ENCODE measurements at regions not wholly inside any gene's neighbourhood (a gene's known extent, or its start where the extent isn't known, plus 50 kb on each side); places are given as distances from the start of the nearest gene placed in this dataset.
A peak's percentile ranks its signal among the peaks of the same experiment; 100 is the strongest.
"Not testable (repeated sequence)": the region's sequence is repeated elsewhere in the genome, so short reads cannot be mapped to it uniquely, and the experiment has no call there.

DNA sequence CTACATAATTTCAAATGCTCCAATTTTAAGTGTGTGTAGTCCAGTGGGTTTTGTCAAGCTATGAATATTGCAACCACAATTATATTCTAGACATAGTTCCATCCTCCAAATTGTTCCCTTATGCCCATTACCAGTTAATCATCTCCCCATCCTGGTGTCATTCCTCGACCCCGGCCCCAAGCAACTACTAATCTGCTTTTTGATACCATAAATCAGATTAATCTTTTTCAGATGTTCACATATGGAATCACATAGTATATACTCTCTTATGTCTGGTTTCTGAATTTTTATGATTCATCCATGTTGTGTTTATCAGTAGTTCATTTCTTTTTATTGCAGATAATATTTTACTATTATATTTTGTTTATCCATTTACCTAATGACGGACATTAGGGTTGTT lies 148.4 kb upstream of the RORB start:
- no peak for DNase-seq (ENCODE audit: low spot score)

DNA sequence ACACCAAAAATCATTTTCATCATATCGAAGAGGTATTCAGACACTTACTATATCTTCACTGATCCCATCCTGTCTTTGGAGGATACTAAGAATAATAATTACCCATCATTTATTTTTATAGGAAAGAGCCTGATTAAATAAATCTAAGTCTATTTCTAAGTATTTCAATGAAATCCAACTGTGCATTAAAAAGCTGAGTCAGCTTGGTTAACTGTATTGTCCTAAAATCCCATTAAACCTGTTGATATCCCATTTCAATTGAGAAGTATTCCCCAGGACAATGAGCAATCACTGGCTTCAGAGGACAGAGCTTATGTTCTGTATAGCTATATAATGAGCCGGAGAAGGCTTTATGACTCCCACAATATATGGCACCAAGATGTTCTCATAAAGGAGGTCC lies 142.0 kb upstream of the RORB start:
- DNase-seq (ENCODE audit: low spot score), result no peak

DNA sequence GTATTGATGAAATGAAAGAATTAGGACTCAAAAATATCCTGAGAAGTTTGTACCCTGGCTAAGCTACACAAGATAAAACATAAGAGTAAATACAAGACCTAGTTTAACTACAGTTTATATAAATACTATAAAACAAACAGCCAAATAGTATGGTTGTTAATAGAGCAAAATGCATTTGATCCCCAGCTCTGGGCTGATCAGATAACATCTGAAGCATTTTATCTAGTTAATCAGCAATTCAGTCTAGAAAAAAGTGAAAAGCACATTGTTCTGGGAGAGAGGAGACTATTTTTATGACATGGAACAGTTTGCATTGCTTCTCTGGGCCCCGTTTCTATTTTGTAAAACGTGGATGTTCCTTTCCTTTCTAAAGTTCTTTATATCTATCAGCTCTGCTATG lies 139.6 kb upstream of the RORB start:
- DNase-seq (ENCODE audit: low spot score), result no peak

DNA sequence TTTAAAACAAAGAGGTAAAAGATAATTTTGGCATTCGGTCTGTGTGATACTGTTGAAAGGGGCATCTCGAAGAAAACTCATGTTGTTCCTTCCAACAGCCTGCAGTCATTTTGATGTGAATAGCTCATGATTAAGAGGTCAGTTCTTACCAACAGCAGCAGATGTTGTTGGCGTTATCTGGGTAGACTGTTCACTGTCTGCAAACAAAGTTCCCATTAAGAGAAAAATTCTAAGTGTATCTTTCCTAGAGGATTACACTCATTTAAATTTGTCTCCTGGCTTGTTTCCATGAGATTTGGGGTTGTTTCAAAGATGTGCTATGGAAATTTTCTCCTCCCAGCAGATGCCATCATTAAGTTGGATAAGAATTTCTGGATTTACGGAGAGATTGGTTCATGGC lies 138.2 kb upstream of the RORB start:
- DNase-seq (ENCODE audit: low spot score), result no peak

DNA sequence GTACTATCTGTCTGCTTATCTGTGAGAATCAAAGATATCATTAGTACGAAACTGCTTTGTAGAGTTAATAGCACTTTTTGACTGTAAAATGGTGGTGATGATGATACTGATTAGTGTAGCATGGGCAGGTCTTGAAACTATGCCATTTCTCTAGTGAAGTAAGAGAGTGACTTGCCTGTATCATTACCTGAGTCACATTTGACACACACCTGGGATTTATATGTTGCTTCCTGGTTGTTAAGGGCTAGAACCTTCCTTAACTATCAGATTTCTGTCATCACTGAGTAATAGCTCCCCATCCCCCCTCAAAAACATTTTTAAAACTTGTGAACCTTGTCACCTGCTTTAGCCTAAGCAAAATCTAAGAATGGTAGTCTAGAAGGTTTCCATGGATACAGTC lies 135.6 kb upstream of the RORB start:
- no peak for DNase-seq (ENCODE audit: low spot score)

DNA sequence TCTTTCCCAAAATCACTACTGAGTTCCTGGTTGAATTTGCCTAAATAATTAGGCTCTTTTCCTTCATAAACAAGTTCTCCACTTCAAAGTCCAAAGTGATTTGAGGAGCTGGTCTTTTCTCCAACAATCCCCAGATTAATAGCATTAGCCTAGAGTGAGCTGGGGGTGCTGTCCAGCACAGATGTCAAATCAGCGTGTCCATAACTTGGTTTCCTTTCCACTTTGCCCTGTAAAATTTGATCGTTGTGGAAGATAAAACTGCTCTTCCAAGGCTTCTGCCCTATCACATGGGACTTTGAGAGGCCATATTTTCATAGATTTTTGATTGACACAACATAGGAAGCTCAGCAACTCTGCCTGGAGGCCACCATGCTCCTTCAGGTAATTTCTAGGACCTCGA lies 134.7 kb upstream of the RORB start:
- no peak for DNase-seq (ENCODE audit: low spot score)

DNA sequence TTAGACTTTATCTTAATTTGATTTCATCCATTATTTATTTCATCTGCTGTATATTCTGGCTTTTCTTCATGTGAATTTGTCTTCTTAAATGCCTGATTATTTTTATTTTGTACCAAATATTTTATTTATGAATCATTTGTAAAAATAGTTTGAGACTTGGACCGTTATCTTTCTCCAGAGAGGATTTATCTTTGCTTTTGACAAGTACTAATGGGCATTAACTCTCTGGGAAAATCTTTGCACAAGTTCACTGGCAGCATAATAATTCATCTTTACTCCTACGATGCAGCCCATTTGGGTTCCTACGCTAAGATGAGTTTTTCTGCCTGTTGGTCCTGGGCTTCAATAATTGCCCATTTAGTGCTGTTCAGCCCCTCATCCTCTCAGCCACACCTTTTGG lies 131.0 kb upstream of the RORB start:
- DNase-seq (ENCODE audit: low spot score), result no peak

DNA sequence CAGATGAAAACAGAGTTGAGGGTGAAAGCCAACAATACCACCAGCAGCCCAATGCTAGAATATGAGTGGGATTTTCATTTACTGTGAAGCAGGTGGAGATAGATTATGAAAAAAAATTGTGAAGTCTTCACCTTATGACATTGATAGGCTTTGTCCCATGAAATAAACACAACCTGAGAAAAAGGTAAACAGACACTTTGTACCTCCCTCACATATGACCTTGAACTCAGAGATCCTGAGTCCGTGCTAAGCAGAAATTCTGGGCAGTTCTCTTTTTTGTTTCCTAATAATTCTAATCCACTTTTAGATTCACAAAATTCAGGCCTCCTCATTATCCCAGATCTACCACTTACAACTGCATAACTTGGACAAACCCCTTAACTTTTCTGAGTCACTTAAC lies 127.3 kb upstream of the RORB start:
- DNase-seq (ENCODE audit: low spot score), result no peak

DNA sequence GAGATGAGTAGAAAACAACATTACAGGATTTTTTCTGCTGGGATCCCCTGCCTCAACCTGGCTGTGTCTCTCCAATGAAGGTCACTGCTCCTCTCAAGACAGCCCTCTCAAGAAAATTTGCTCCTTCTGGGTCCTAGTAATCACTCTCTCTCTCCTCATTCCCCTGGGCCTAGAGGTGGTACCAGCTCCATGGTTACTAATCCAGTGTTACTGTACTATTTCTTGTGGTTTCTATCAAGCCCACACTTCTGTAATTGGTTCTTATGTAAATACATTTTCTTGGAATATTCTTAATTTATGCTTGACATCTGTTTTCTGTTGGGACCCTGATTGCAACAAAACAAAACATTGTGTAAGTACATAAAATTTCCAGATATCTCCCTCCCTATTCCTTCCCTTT lies 123.8 kb upstream of the RORB start:
- no peak for DNase-seq (ENCODE audit: low spot score)

DNA sequence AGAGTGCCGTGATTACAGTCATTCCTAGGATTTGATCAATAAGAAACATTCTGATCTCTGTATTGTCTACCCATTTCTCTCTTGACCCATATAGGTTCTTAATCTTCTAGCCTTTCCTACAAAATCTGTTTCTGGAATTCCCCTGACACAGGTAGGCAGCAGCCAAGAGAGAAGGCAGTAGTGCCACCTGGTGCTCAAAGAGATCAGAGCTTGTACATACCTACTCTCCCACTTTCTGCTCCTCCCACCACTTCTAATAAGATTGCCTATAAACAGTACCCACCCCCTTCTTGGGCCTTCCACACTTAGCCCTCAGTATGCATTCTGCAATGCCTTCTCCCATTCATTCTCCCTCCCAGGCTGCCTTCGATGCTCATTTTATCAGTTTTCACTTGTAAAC lies 117.4 kb upstream of the RORB start:
- peak; percentile 20 for DNase-seq (ENCODE audit: low spot score)

DNA sequence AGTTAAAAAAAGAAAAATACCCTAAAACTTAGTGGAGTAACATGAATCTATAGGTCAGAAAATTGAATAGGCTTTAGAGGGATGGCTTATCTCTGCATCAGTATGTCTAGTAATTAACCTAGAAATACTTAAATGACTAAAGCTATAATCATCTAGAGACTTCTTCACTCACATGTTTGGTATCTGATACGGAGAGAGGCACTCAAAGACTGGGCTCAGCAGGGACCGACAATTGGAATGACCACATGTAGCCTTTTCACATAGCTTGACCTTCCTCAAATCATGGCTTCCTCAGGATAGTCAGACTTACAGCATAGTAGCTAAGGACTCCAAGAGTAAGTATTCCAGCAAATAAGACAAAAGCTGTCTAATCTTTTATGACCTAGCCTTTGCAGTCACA lies 105.3 kb upstream of the RORB start:
- no peak for DNase-seq (ENCODE audit: low spot score)

DNA sequence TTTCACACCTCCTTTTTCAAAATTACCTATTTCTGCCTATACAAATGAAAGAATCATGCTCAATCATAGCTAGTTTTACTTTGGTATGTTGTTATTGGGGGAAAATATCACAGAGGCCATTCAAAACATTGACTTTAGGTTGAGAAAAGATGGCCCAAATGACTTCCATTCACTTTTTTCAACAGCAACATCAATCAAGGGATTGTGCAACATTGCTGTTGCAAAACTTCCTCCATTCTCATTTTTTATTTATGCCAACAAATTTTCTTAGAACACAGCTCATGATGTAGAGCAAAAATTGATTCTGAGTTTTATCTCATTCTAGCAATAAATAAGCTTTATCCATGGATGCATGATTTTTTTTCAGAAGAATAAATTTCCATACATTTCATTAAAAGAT lies 93.6 kb upstream of the RORB start:
- no peak for DNase-seq (ENCODE audit: low spot score)

DNA sequence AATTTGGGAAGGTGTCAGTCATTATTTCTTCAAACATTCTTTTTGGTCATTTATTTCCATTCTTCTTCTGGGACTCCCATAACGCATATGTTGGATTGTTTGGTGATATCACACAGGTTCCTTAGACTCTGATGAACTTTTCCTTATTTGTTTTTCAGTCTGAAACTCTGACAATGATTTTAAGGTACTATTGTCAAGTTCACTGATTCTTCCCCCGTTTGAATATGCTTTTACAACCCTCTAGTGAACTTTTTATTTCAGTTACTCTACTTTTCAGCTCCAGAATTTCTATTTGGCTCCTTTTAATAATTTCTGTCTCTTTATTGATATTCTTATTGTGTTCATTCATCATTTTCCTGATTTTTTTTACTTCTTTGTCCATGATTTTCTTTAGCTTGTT lies 92.5 kb upstream of the RORB start:
- no peak for DNase-seq (ENCODE audit: low spot score)

DNA sequence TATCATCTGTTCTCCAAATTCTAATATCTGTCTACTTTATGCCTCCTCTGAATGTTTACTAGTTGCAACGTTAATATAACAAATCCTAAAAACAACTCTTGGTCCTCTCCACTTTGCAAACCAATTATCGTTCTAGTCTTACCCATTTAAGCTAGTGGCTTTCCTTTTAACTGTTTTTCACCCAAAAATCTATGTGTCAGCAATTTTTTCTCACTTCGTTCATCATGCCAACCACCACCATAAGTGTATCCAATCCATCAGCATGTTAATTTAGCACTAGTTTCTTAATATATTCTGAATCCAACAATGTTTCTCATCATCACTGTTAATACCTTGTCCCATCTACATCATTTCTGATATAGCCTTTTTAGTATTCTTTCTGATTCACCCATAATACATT lies 90.0 kb upstream of the RORB start:
- DNase-seq (ENCODE audit: low spot score), result no peak

DNA sequence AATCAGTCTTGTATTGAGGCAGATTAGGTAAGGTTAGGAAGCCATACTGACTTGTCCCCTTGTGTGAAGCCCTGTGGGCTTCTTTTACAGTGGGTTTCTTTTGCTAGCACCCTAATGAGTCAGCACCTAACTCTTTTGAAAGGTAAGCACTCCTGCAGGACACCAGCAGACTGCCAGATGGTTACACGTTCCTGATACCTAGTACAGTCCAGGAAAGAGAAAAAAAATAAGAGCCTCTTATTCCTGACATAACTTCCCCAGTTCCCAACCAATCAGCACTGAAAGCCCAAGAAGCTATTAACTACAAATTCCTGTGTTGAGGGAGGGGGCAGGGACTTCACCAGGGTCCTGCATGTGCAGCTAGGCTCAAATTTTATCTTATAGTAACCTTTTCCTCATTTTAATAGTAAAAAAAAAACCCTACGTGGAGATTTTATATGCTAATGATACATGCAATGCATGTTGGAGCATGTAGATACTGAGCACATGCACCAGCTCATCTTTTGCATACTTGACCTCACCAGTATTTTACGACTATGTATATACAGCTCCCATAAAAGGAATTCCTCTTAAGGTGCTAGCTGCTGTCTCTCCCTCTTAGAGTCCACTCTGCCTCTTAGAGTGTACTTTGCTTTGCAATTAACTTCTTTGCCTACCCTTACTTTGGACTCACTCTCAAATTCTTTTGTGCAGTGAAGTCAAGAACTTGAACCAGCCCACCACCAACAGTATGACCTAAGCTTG lies 84.7 kb upstream of the RORB start:
- DNase-seq (ENCODE audit: low spot score), result no peak

DNA sequence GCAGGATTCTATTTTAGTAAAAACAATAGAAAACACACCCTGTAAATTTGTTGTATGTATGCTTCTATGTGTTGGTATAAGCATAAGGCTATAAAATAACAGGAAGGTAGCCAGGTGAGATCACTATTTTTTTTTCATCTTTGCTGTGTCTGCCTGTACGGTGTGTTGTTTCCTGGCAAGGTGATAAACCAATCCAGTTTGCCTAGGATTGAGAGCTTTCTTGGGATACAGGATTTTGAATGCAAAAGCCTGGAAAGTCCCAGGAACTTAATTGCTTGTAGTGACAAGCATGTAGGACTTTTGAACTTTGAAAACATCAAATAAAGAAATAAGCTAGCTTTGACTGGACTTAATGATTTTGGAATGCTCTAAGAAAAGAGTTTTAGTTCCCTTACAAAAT lies 83.3 kb upstream of the RORB start:
- DNase-seq (ENCODE audit: low spot score), result no peak

DNA sequence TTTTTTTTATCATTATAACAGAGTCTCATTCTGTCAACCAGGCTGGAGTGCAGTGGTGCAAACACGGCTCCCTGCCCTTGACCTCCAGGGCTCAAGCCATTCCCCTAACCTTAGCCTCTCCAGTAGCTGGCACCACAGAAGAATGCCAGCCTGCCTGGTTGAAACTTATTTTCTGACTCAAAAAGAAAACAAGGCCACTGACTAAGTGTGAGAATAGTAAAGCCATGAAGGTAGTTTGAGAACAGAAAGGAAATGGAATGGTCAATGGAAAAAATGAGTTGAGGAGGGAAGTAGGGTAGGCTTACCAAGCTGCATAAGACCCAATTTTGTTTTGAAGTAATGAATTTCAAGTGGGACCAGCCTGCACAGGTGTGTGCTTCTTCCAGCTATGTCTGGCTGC lies 82.8 kb upstream of the RORB start:
- DNase-seq (ENCODE audit: low spot score), result no peak

DNA sequence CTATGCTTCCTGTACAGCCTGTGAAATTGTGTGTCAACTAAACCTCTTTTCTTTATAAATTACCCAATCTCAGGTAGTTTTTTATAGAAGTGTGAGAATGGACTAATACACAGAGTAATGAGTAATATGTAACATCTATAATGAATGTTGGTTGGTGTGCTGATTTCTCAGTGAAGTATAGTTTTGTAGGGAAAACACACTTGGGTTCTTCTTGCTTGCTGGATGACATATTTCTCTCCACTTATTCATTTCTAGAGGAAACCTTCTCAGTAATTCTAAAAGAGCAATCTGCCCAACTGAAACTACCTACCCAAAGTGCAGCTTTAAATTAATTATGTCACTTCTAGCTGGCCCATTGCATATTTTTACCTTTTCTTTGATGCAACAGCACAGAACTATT lies 81.1 kb upstream of the RORB start:
- DNase-seq (ENCODE audit: low spot score), result no peak

DNA sequence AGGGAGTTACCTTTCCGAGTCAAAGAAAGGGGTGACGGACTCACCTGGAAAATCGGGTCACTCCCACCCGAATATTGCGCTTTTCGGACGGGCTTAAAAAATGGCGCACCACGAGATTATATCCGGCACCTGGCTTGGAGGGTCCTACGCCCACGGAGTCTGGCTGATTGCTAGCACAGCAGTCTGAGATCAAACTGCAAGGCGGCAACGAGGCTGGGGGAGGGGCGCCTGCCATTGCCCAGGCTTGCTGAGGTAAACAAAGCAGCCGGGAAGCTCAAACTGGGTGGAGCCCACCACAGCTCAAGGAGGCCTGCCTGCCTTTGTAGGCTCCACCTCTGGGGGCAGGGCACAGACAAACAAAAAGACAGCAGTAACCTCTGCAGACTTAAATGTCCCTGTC lies 72.6 kb upstream of the RORB start:
- DNase-seq (ENCODE audit: low spot score), result not testable (repeated sequence)

DNA sequence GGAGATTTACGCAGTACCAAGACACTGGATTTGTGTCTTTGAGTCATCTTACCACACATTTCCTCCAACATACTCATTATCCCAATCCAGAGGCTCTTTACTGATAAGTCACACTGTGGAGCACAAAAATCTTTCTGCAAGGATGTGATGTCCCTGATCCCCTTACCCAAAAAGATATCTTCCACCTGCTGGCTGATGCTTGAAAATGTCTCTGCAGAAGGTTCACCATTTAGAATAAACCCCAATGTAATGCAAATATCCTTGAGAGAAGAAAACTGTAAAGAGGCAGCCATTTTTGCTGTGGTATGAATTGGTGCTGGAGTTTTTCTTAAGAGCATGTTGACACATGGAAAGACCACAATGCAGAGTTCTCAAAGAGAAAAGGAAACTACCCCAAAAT lies 65.7 kb upstream of the RORB start:
- DNase-seq (ENCODE audit: low spot score), result no peak

DNA sequence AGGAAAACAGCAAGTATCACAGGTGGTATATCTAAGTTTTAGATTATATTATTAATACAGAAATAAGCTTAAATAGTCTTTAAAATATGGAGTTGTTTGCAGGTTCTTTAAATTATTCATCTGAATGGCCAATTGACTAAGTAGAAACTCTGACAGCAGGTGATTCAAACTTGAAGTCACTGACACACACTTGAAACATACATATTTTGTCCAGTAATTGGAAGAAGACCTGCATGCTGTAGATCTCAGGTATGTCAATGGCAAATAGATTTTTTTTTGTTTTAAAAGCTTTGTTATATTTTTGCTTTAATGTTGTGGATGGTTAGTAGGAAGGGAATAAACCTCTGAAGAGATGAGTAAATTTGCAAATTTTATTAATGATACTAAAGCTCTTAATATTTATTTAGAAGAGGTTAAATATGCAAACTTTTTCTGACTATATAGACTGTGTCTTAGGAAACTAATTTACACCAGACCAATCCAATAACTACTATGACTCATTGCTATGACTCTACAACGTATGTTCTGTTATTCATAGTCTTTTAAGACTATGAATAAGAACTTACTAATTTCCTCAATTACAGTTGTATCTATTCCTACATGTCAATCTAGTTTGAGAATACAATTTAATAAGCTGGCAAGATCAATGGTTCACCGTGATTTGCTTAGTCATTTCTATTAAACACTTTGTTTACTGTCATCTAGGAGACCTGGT lies 53.9 kb upstream of the RORB start:
- DNase-seq (ENCODE audit: low spot score), result no peak

DNA sequence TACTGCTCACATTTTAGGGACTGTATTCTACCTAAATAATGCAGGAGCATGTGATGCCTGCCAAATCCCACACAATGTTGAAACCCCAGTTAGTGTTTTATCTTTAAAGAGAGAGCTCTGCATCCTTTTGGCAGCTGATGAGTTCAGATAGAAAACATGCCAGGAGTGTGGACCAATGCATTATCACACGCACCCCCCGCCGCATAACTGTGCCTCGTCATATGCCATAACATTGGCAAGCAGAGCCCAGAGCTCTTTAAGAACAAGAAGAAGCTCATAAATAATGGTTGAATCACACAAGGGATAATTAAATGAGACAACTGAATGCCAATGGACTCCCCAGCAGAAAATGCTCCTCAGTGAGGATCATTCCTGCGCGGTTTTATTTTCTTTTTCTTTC lies 52.8 kb upstream of the RORB start:
- DNase-seq (ENCODE audit: low spot score), result no peak

All from pons (tissue), 1 donor.